Activated CD8-positive, alpha-beta T cell treated with anti-CD3 and anti-CD28 coated beads for 36 hours (primary cell): ENCODE measurements at regions not wholly inside any gene's neighbourhood (a gene's known extent, or its start where the extent isn't known, plus 50 kb on each side); places are given as distances from the start of the nearest gene placed in this dataset.

Experiments used
- ATAC-seq: fragments of 200-7000 bp; cut with Tn5 transposase; one replicate; pipeline ENCODE4 v1.10.0; 2021; ENCODE audit warnings: mild to moderate bottlenecking, moderate library complexity
- CTCF ChIA-PET: fragments of 350-600 bp; sonication (Branson Sonifier 250); formaldehyde crosslinking; loops from one replicate; lab custom pipeline; 2021; ENCODE audit warnings: antibody characterized with exemption; lab: Charles Lee
- POLR2A ChIA-PET: fragments of 350-600 bp; sonication (Branson Sonifier 250); formaldehyde crosslinking; loops from one replicate; lab custom pipeline; 2021; ENCODE audit warnings: antibody characterized with exemption; lab: Charles Lee
- DNase-seq: peaks from one replicate; pipeline ENCODE4 v3.0.0-alpha.2; 2020
- H3K27ac Mint-ChIP-seq: one replicate; pipeline ENCODE4 v1.8.0; 2021; ENCODE audit warnings: mild to moderate bottlenecking, mixed read lengths
- H3K27me3 Mint-ChIP-seq: one replicate; pipeline ENCODE4 v1.8.0; 2021; ENCODE audit warnings: mixed read lengths
- H3K36me3 Mint-ChIP-seq: one replicate; pipeline ENCODE4 v1.8.0; 2021; ENCODE audit warnings: low read depth, mixed read lengths
- H3K4me1 Mint-ChIP-seq: one replicate; pipeline ENCODE4 v1.8.0; 2021; ENCODE audit warnings: low read depth, mixed read lengths
- H3K4me3 Mint-ChIP-seq: one replicate; pipeline ENCODE4 v1.8.0; 2021; ENCODE audit warnings: mild to moderate bottlenecking, moderate library complexity, mixed read lengths
- H3K9me3 Mint-ChIP-seq: one replicate; pipeline ENCODE4 v1.8.0; 2021; ENCODE audit warnings: mixed read lengths
- intact Hi-C: fragments of 100-400 bp; cut with micrococcal nuclease; formaldehyde crosslinking; loops from one replicate; pipeline ENCODE4 v1.10.0; 2022
- TF ChIP-seq, protein P1 (sequence below): fragments of 200-600 bp; IDR thresholded peaks from one replicate; pipeline ENCODE4 v1.8.0; 2022; ENCODE audit warnings: antibody characterized with exemption, mild to moderate bottlenecking

DNA sequence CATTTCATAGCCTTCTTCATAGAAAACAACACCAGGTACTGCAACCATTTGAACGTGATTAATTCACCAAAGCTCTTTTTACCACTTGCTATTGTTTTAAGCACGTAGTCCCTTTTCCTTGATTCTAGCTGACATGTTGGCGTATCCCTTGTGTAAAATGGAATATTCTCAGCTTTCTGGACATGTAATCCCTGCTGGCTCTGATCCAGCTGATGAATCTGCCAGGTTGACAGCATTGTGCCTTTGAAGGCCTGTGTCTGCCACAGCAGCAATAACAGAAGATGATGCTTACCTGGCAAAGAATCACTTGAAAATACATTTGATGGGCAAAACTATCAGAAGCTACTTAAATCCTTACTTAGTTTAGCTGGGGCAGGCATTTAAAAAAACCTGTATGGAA, 81.0 kb upstream of the CCDC150 start:
- Mint-ChIP-seq H3K4me1 (no peaks in the 10 kb centered on the region), H3K27ac (no peak overlapping the region), H3K27me3 (peaks cover 12% of the 10 kb centered on the region), H3K36me3 (no peaks in the 10 kb centered on the region), H3K9me3 (peaks cover 6% of the 10 kb centered on the region), H3K4me3 (no peak overlapping the region)
- ChIA-PET POLR2A (no interaction called here), CTCF (interaction anchor here (0.6 to 0.7 kb wide), 2 partner anchors 9 to 159 kb away, joined by 3 read pairs; no protein-coding TSS in a partner anchor)
- intact Hi-C loops: no loop called here
- no peak for ATAC-seq
- no peak for DNase-seq
- TF ChIP-seq, protein P1, sequence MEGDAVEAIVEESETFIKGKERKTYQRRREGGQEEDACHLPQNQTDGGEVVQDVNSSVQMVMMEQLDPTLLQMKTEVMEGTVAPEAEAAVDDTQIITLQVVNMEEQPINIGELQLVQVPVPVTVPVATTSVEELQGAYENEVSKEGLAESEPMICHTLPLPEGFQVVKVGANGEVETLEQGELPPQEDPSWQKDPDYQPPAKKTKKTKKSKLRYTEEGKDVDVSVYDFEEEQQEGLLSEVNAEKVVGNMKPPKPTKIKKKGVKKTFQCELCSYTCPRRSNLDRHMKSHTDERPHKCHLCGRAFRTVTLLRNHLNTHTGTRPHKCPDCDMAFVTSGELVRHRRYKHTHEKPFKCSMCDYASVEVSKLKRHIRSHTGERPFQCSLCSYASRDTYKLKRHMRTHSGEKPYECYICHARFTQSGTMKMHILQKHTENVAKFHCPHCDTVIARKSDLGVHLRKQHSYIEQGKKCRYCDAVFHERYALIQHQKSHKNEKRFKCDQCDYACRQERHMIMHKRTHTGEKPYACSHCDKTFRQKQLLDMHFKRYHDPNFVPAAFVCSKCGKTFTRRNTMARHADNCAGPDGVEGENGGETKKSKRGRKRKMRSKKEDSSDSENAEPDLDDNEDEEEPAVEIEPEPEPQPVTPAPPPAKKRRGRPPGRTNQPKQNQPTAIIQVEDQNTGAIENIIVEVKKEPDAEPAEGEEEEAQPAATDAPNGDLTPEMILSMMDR: no peak

DNA sequence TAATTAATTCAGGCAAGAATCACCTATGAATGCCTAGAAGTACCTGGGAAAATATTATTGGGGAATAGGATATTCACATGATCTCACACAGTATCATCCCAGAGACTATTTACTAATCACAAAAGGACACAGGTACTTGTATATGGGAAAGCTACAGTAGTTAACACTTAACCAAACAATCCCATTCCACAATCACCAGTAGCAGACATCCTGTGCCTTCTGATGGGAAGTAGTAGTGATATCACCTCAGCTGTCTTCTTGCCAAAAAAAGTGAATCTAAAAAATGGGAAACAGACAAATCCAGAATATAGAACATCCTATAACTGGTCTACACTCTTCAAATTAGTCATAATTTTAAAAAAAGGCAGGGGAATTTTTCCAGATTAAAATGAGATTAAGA, 75.6 kb upstream of the CCDC150 start:
- peaks cover 6% of the 10 kb centered on the region for H3K9me3 Mint-ChIP-seq
- CTCF ChIA-PET: interaction anchor here (0.6 kb wide), 1 partner anchor 227 kb away, joined by 3 read pairs; no protein-coding TSS in a partner anchor
- H3K27me3 Mint-ChIP-seq: peaks cover 17% of the 10 kb centered on the region
- H3K36me3 Mint-ChIP-seq: no peaks in the 10 kb centered on the region
- DNase-seq: no peak
- POLR2A ChIA-PET: no interaction called here
- no peak for ATAC-seq
- intact Hi-C loops: no loop called here
- TF ChIP-seq, protein P1: no peak
- no peak overlapping the region for H3K4me3 Mint-ChIP-seq
- no peaks in the 10 kb centered on the region for H3K4me1 Mint-ChIP-seq
- no peak overlapping the region for H3K27ac Mint-ChIP-seq

DNA sequence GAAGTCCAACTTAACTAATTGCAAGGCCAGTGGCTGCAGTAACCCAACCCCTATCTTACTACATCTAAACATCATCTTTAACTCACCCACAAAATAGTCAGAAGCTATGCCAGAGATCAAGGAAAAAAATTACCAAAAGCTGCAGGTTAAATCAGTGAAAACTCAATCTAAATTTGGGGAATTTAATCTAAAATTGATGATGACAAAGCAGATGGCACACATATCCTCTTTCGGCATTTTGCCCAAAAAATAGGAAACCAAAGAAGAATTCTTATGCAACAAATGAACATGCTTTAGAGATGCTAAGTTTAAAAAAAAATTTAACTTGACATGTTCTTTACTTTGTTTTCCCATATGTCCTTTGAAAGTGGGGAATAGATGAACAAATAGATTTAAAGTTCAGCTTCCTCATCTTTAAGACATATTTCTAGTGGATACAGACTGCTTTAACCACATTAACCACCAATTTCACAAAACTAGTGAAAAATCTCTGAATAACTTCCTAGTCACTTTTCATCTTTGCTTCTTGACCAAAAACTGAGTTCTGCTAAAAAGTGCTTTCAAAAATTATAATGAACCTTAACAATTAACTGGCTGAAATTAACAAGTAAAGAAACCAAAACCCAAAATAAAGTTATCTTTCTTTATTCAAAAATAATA, 74.3 kb upstream of the CCDC150 start:
- intact Hi-C loops: no loop called here
- POLR2A ChIA-PET: no interaction called here
- Mint-ChIP-seq H3K27me3 (peaks cover 21% of the 10 kb centered on the region), H3K4me1 (no peaks in the 10 kb centered on the region), H3K4me3 (no peak overlapping the region), H3K36me3 (no peaks in the 10 kb centered on the region), H3K27ac (no peak overlapping the region), H3K9me3 (peaks cover 6% of the 10 kb centered on the region)
- ATAC-seq (no peak), DNase-seq (no peak)
- TF ChIP-seq, protein P1: no peak
- CTCF ChIA-PET: interaction anchor here (1.0 kb wide), 1 partner anchor 17 kb away, joined by 3 read pairs; no protein-coding TSS in a partner anchor

DNA sequence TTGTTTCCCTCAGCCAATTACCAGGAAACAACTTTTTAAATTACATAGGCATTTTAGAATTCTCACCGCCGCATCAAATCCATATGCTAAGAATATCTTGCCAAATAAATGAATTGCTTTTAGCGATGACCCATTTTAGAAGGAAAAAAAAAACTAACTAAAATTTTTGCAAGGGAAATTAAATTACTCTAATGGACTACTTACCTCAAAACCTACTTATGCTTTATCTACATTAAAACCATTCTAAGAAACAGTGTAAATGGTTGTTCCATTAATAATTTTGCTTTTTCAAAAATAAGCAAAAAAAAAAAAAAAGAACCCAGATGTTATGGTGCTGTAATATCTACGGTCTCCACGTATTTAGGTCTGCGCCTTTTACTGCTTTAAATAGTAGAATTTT, 73.5 kb upstream of the CCDC150 start:
- TF ChIP-seq, protein P1: no peak
- ChIA-PET POLR2A (no interaction called here), CTCF (no interaction called here)
- Mint-ChIP-seq H3K9me3 (peaks cover 6% of the 10 kb centered on the region), H3K27ac (no peak overlapping the region), H3K4me3 (no peak overlapping the region), H3K4me1 (no peaks in the 10 kb centered on the region), H3K36me3 (no peaks in the 10 kb centered on the region), H3K27me3 (peaks cover 20% of the 10 kb centered on the region)
- intact Hi-C loops: no loop called here
- DNase-seq: no peak
- no peak for ATAC-seq

DNA sequence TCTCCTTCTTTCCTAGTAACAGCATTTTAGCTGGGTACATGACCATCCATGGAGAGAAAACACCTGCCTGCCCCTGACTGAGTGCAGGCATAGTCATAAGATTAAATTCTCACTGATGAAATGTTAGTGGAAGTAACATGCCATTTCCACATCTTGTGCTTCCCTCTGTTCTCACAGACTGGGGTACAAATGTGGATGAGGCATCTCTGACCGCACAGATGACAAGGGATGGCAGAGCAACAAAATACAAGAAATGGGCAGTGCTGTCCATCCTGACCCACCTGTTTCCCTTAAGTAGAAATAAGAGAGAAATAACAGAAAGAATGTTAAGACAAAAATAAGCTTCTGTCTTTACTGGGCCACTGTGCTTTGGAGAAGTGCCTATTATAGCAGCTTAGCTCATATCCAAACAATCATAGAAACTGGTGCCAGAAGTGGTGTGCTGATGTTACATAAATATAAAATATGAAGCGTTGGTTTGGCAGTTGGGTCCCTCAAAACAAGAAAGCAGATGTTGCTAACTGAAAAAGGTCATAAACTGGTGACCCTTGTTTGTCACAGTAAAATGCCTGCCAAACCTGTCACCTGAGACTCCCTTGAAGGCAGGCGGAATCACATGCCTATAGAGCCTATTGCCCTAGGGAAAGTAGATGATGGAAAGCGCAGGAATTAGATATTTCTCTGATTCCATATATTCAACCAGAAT, 72.4 kb upstream of the CCDC150 start:
- no peak overlapping the region for H3K4me3 Mint-ChIP-seq
- POLR2A ChIA-PET: no interaction called here
- intact Hi-C loops: no loop called here
- peaks cover 18% of the 10 kb centered on the region for H3K27me3 Mint-ChIP-seq
- H3K9me3 Mint-ChIP-seq: no peaks in the 10 kb centered on the region
- H3K36me3 Mint-ChIP-seq: no peaks in the 10 kb centered on the region
- H3K4me1 Mint-ChIP-seq: no peaks in the 10 kb centered on the region
- CTCF ChIA-PET: interaction anchor here (1.0 to 1.5 kb wide), 2 partner anchors 9 to 183 kb away, joined by 3 to 4 read pairs; no protein-coding TSS in a partner anchor
- ATAC-seq: no peak
- H3K27ac Mint-ChIP-seq: no peak overlapping the region
- DNase-seq: no peak
- TF ChIP-seq, protein P1: no peak
